ENCODE measurements at regions not wholly inside any gene's neighbourhood (a gene's known extent, or its start where the extent isn't known, plus 50 kb on each side); places are given as distances from the start of the nearest gene placed in this dataset.

GRCh38 chr12:78636231-78636855 lies 228.2 kb upstream of the SYT1 start:
- H3K27me3 ChIP-seq (ENCODE audit: low read length): no peaks in the 10 kb centered on the region
- H3K9ac ChIP-seq (ENCODE audit: low read length): no peak overlapping the region
- H3K27ac ChIP-seq (ENCODE audit: low read length): no peak overlapping the region
- H2AFZ ChIP-seq (ENCODE audit: low read length): no peak overlapping the region
- H3K4me1 ChIP-seq (ENCODE audit: insufficient read depth, low read length): no peaks in the 10 kb centered on the region
- TF ChIP-seq EZH2 (IDR thresholded peaks at IDR 0.05; ENCODE audit: low read length, unreplicated experiment) (no peak), EZH2phosphoT487 (IDR thresholded peaks at IDR 0.05; ENCODE audit: borderline replicate concordance, low read length) (no peak), CTCF (conservative IDR thresholded peaks at IDR 0.05; ENCODE audit: low read depth, low read length) (no peak)
- no peaks in the 10 kb centered on the region for H4K20me1 ChIP-seq (ENCODE audit: low read length)
- no peaks in the 10 kb centered on the region for H3K36me3 ChIP-seq (ENCODE audit: low read depth, low read length)
- no peaks in the 10 kb centered on the region for H3K79me2 ChIP-seq (ENCODE audit: low read length)
- POLR2A ChIA-PET (ENCODE audit: unreplicated experiment): no interaction called here
- no peak overlapping the region for H3K4me2 ChIP-seq (ENCODE audit: low read length)
- H3K4me3 ChIP-seq (ENCODE audit: low read length): no peak overlapping the region
- CTCF ChIA-PET: no interaction called here
- no peaks in the 10 kb centered on the region for H3K9me3 ChIP-seq (ENCODE audit: low read length)
- ATAC-seq (no peak), DNase-seq (no peak)
- H3F3A ChIP-seq (ENCODE audit: low read length, unreplicated experiment): no peaks in the 10 kb centered on the region
- H3K9me2 ChIP-seq (replicated peaks; ENCODE audit: low read length): no peaks in the 10 kb centered on the region
- intact Hi-C loops (cut with micrococcal nuclease): no loop called here
- BruUV-seq (replicated peaks): no TSS peak

DNA sequence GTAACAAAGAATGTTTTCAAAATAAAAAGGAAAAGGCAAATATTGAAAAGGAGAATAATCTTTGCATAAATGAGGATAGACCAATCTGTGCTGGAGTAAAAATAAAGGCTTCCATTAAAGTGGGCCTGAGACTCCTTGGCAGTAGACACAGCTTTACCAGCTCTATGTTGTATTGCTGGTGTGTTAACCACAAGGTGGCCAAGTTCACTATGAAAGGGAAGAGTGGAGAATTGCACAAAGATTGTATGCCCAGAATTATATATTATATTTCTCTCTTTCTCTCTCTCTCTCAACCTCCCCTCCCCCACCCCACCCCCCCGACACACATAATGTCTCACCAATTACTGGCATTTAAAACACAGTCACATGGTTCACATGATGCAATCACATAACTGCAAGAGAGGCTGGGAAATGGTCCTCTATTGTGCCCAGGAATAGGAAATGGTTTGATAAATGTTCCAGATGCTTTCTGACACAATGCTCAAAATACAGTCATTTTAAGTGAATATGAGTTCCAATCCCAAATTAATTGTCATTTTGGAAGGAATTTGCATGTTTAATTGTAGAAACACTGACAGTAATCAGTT lies 222.6 kb upstream of the SYT1 start:
- ChIA-PET POLR2A (ENCODE audit: unreplicated experiment) (no interaction called here), CTCF (interaction anchor here (0.6 to 1.0 kb wide), 3 partner anchors 60 to 222 kb away, joined by 3 to 10 read pairs (median 4); partner anchors contain the start of gene SYT1)
- no peaks in the 10 kb centered on the region for H4K20me1 ChIP-seq (ENCODE audit: low read length)
- no peaks in the 10 kb centered on the region for H3F3A ChIP-seq (ENCODE audit: low read length, unreplicated experiment)
- no peak overlapping the region for H3K4me2 ChIP-seq (ENCODE audit: low read length)
- H3K9me3 ChIP-seq (ENCODE audit: low read length): no peaks in the 10 kb centered on the region
- no peaks in the 10 kb centered on the region for H3K79me2 ChIP-seq (ENCODE audit: low read length)
- no TSS peak for BruUV-seq (replicated peaks)
- no peaks in the 10 kb centered on the region for H3K27me3 ChIP-seq (ENCODE audit: low read length)
- no peak overlapping the region for H3K4me3 ChIP-seq (ENCODE audit: low read length)
- H3K9ac ChIP-seq (ENCODE audit: low read length): no peak overlapping the region
- ATAC-seq: peak; percentile 83
- no peaks in the 10 kb centered on the region for H3K4me1 ChIP-seq (ENCODE audit: insufficient read depth, low read length)
- intact Hi-C loops (cut with micrococcal nuclease): loop anchor here (5.0 to 10.0 kb wide), 4 partner anchors 167 to 530 kb away; partner anchors contain the start of gene SYT1
- no peaks in the 10 kb centered on the region for H3K9me2 ChIP-seq (replicated peaks; ENCODE audit: low read length)
- DNase-seq: peak; percentile 40
- no peak overlapping the region for H3K27ac ChIP-seq (ENCODE audit: low read length)
- H2AFZ ChIP-seq (ENCODE audit: low read length): no peak overlapping the region
- peak; percentile 48; the same call in 1 of the 2 replicates for TF ChIP-seq CTCF (conservative IDR thresholded peaks at IDR 0.05; ENCODE audit: low read depth, low read length)
- no peak for TF ChIP-seq EZH2 (IDR thresholded peaks at IDR 0.05; ENCODE audit: low read length, unreplicated experiment)
- TF ChIP-seq EZH2phosphoT487 (IDR thresholded peaks at IDR 0.05; ENCODE audit: borderline replicate concordance, low read length): no peak
- H3K36me3 ChIP-seq (ENCODE audit: low read depth, low read length): no peaks in the 10 kb centered on the region

- ChIA-PET CTCF (no interaction called here), POLR2A (ENCODE audit: unreplicated experiment) (no interaction called here)
- no peak overlapping the region for H3K4me2 ChIP-seq (ENCODE audit: low read length)
- no peaks in the 10 kb centered on the region for H3K27me3 ChIP-seq (ENCODE audit: low read length)
- H4K20me1 ChIP-seq (ENCODE audit: low read length): no peaks in the 10 kb centered on the region
- H3F3A ChIP-seq (ENCODE audit: low read length, unreplicated experiment): no peaks in the 10 kb centered on the region
- H2AFZ ChIP-seq (ENCODE audit: low read length): no peak overlapping the region
- no peak overlapping the region for H3K9ac ChIP-seq (ENCODE audit: low read length)
- intact Hi-C loops (cut with micrococcal nuclease): loop anchor here (10.0 kb wide), 1 partner anchor 171 kb away; no protein-coding TSS in a partner anchor
- H3K9me2 ChIP-seq (replicated peaks; ENCODE audit: low read length): no peaks in the 10 kb centered on the region
- no peaks in the 10 kb centered on the region for H3K79me2 ChIP-seq (ENCODE audit: low read length)
- BruUV-seq (replicated peaks): no TSS peak
- H3K36me3 ChIP-seq (ENCODE audit: low read depth, low read length): no peaks in the 10 kb centered on the region
- H3K4me3 ChIP-seq (ENCODE audit: low read length): no peak overlapping the region
- H3K4me1 ChIP-seq (ENCODE audit: insufficient read depth, low read length): no peaks in the 10 kb centered on the region
- no peak for TF ChIP-seq EZH2phosphoT487 (IDR thresholded peaks at IDR 0.05; ENCODE audit: borderline replicate concordance, low read length)
- TF ChIP-seq EZH2 (IDR thresholded peaks at IDR 0.05; ENCODE audit: low read length, unreplicated experiment): no peak
- no peak for TF ChIP-seq CTCF (conservative IDR thresholded peaks at IDR 0.05; ENCODE audit: low read depth, low read length)
- DNase-seq: no peak
- H3K9me3 ChIP-seq (ENCODE audit: low read length): no peaks in the 10 kb centered on the region
- H3K27ac ChIP-seq (ENCODE audit: low read length): no peak overlapping the region
- no peak for ATAC-seq
Observed at GRCh38 chr12:78645956-78646355, 218.6 kb upstream of the SYT1 start.
